HG02973 (cell line): ENCODE measurements at regions not wholly inside any gene's neighbourhood (a gene's known extent, or its start where the extent isn't known, plus 50 kb on each side); places are given as distances from the start of the nearest gene placed in this dataset.

ENCODE experiments used
- ATAC-seq: cut with Tn5 transposase; IDR thresholded peaks from one replicate; pipeline ENCODE4 v1.9.1; 2021; ENCODE audit warnings: moderate library complexity; ENCODE audit not compliant: unreplicated experiment

DNA sequence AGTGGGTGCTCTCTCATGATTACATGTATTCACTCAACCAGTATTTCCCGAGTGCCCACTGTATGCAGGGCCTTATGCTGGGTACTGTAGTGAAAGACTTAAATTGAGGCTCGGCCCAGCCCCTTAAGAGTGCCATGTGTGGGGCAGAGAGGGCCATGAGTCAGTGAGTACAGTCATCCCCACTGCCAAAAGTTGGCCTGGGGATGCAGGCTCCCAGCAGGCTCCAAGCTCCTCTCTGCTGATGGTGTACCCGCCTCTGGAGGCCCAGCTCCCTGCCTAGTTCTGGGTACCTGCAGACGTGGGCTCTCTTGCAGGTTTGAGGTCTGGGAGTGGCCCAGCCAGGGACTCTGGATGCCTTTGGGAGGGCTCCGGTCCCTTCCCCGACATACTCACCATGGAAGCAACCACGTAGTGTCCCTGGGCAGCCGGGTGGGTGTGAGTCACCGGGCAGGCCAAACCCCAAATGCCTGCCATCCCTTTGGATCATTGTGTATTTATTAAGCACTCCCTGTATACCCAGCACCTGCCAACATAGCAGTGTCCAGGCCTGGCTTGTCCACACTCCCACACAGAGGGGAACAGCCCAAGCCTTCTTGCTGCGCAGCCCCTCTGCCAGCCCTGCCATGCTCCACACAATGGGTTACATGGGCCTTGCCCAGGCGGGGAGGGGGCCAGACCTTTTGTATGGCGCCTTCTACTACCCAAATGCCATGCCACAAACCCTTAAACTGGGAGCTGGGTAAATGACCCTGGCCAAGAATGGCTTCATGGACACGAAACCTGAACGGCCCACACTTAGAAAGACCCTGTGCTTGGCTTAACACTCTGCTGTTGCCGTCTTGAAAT, 153.6 kb downstream of the VEGFA start:
- ATAC-seq: no peak

DNA sequence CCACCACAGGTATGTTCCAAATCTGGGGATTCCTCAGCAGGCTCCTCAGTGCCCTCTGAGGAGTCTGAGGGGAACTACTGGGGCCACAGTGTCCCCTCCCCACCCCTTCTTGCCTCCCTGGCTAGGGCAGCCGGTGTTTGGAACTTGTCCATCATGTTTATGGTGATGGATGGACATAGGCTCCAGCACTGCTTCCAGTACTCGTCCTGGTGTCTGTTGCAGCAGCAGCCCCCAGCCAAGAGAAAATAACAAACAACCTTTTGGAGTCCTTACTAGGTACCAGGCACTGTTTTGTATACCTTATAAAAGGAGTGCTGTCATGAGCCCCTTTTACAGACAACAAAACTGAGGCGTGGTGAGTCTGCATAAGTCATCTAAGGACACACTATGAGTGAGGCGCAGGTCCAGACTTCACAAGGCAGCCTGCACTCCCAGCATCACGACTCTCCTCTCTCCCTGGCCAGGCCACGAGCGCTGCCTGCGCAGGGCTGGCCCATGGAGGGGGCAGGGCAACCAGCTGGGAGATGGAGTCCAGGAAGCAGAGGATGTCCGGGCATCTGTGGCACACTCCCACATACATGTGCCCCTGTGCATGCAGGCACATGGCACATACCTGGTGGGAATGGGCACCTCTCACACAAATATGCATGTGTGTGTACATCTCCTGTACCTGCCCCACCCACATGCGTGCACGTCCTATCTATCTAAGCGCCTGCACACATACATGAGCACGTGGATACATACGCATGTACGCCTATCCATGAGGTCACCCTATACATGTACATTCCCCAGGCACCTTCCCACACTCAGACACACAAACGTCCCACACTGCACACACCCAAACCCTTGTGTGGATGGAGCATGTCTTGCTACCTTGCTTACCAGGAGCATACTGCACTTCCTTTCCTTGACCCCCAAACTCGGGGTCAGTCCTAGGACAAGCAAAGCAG, 152.7 kb downstream of the VEGFA start:
- ATAC-seq: no peak

- ATAC-seq: no peak
Measured at GRCh38 chr6:43921548-43922425, 151.8 kb downstream of the VEGFA start.

GRCh38 chr6:43921039-43921438, 151.0 kb downstream of the VEGFA start:
- ATAC-seq: no peak

- no peak for ATAC-seq
Measured at GRCh38 chr6:43919774-43920173, 149.8 kb downstream of the VEGFA start.

GRCh38 chr6:43917878-43918382, 147.9 kb downstream of the VEGFA start:
- ATAC-seq: no peak

DNA sequence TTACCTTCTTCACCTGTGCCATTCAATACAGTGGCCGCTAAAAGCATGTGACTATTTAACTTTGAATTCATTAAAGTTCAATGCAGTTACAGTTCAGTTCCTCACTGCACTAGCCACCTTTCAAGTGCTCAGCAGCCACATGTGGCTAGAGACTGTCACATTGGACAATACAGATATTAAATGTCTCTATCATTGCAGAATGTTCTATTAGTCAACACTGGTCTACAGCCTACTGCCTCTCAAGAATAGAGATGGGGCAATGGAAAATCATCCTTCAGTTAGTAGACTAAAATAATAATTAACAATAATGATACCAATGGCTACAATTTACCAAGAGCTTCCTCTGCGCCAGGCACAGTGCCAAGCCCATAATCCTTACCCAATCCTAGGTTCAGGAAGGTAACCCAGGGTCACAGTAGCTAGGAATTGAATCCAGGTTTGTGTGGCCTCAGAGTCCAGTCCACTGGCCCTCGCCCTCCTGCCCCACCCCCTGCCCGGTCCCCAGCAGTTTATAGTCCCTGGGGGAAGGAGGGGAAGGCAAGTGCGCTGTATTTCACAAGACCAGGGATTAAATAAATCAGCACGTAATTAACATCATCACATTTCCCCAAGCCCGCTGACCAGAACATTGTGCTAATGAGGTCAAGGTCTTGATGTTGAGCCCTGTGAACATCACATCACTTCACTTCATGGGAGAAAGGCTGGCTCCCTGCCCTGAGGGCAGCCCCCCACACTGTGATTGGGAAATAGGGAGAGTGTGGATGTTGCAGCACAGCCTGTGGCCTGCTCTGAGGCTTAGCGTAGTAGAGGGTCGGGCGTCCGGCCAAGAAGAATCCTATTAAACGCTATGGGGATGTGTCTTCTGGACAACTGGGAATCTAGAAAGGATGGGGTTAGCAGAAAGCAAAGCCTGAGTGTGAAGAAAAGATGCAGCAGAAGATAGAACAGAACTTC, 147.2 kb downstream of the VEGFA start:
- no peak for ATAC-seq

- no peak for ATAC-seq
Measured at GRCh38 chr6:43915986-43916923, 146.2 kb downstream of the VEGFA start.

DNA sequence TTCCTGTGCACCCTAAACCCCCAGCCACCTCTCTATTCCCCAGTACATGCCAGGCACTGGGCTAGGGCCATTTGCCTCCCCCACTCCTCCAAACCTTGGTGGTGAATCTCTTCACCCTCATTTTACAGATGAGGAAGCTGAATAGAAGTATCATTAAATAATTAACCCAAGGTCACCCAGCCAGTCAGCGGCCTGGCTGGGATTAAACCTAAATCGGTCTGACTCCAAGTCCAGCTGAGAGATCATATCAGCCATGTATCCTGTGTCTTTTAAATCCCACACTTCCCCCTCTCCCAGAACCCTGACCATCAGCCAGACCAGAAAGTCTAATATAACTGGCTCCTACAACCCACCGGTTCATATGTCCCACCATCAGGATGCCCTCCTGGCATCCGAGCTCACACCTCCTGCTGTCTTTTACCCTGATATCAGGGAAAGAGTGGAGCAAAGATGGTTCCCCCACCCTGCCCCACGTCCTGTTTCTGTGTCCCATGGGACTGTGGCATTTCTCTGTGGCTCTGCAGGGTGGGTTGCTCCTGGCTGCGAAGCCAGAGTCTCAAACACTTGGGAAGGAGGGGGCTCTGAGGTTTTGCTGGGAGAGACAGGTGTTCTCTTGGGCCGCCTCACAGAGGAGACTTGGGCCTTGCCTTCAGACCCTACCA, 145.3 kb downstream of the VEGFA start:
- no peak for ATAC-seq

DNA sequence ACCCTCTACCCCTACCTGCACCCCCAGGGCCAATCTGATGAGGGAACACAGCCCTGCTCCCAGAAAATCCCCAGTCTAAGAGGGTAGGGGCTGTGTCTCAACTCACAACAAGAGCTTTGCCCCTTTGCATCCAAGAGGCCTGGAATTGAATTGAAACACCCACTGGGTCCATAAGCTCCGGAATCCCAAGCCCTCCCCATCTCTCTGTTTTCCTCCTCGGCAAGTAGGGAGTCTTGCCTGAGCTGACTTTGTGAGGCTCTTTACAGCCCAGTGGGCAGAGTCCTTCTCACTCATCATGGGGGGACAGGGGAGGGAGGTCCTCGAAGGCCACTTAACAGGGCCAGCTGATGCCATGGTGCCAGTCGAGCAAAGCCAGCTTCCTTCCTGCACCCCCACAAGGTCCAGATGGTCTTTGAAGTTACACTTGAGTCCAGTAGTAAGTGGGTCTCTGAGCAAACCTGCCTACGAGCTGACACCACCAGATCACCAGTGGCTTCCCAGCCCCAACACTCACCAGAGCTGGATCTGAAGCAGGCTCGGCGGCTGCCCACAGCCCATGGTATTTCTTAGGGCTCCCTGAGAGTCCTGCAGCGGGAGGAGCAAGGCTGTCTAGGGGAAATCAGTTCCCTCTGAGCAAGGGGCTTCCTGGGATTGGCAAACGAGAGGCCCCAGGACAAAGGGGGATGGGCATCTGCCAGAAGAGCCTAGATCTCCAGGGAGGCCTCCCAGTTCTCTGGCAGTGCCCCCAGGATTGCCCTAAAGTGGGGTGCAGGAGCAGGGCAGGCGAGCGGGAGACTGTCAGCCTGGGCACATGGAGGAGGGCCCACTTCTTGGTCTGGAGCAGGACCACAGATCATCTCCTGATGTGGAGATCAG, 144.5 kb downstream of the VEGFA start:
- no peak for ATAC-seq

- no peak for ATAC-seq
Measured at GRCh38 chr6:43913375-43914271, 143.6 kb downstream of the VEGFA start.

DNA sequence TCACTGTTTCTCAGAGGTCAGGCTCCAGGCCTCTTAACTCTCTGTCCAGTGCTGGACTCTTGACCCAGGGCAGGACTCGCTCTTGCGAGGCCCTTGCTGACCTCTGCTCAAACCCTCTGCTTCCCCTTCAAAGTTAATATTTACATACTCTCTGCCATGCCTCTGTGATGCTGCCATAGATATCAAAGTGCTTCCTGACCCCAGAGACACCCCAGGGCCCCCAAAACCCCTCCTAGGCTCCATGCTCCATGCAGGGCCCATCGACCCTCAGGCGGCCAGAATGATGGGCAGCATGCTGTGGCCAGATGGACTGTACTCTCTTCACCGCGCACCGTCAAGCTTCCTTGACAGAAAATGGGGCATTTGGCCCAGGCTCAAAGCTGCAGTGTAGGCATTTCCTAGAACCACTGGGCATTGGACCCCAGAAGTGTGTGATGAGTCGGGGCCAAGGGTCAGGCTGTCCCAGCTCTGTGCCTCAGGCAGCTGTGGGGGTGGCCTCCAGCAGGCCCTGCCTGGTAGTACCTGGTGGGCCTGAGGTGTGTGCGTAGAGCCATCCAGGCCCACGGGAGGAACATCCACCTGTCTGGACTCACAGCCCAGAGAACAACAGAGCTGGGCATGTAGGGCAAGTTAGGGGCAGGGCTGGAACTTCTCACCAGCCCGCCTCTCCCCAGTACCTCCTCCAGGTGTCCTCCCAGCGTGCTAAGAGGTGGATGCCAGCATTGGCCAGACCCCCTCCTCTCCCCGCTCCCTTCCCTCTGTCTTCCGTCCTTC, 142.8 kb downstream of the VEGFA start:
- ATAC-seq: no peak

GRCh38 chr6:43912116-43912577, 142.1 kb downstream of the VEGFA start:
- no peak for ATAC-seq

DNA sequence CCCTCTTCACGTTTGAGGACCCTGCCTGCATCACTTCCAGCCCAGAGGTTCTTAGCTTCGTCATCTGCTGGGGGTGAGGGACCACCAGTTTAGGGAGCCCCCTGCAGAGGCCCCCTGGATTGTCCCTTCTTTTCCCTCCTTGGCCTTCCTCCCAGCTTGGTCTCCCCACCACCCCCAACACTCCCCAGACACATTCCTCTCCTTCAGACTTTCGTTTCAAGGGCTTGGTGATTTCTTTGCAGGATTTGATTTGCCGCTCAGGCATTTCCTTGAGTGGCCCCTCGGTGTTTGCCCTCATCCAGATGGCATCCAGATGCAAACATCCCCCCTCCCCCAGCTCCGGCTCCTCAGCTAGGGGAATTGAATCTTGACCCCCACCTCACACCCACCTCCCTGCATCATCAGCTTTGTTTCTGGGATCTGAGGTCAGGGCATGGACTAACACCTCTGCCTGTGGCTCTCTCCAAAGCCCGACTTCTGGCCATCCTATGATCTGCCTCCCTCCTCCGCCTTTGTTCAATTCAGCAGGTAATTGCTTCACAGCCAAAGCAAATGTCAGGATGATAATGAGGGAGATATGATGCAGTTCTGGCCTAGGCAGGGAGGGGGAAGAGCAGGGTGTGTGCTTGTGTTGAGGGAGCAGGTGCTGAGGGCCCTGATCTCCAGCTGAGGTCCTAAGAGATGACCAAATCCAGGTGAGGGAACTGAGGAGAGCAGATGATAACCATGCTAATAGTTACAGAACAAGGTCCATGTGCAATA, 141.5 kb downstream of the VEGFA start:
- no peak for ATAC-seq
